Astrocyte (in vitro differentiated cells and primary cell): ENCODE measurements at regions not wholly inside any gene's neighbourhood (a gene's known extent, or its start where the extent isn't known, plus 50 kb on each side); places are given as distances from the start of the nearest gene placed in this dataset.
"Not testable (repeated sequence)": the region's sequence is repeated elsewhere in the genome, so short reads cannot be mapped to it uniquely, and the experiment has no call there.

Experiments used
- DNase-seq: peaks from one replicate; pipeline ENCODE4 v3.0.0-alpha.2; 2010; ENCODE audit warnings: low read depth
- FAIRE-seq: peaks from 2 replicates; lab custom pipeline; 2011; peaks lifted over from hg19 to GRCh38; lab: Jason Lieb, UNC
- H2AFZ ChIP-seq: 2 replicates; pipeline ENCODE4 v1.6.0; 2012; ENCODE audit warnings: low read depth, low read length, inconsistent platforms
- H3K27ac ChIP-seq: 2 replicates; pipeline ENCODE4 v1.5.1; 2011; ENCODE audit warnings: low read depth, low read length, inconsistent platforms
- H3K27me3 ChIP-seq: 2 replicates; pipeline ENCODE4 v1.6.0; 2011; ENCODE audit warnings: low read length, inconsistent platforms; ENCODE audit not compliant: insufficient read depth
- H3K36me3 ChIP-seq: 2 replicates; pipeline ENCODE4 v1.5.1; 2011; ENCODE audit warnings: low read length, inconsistent platforms; ENCODE audit not compliant: insufficient read depth
- H3K4me1 ChIP-seq: 2 replicates; pipeline ENCODE4 v1.5.1; 2011; ENCODE audit warnings: low read length, inconsistent platforms; ENCODE audit not compliant: insufficient read depth
- H3K4me2 ChIP-seq: 2 replicates; pipeline ENCODE4 v1.6.0; 2012; ENCODE audit warnings: low read length, inconsistent platforms
- H3K4me3 ChIP-seq: 2 replicates; pipeline ENCODE4 v1.5.1; 2011; ENCODE audit warnings: low read depth, mild to moderate bottlenecking, low read length, inconsistent platforms; ENCODE audit not compliant: insufficient read depth
- H3K79me2 ChIP-seq: 2 replicates; pipeline ENCODE4 v1.6.0; 2012; ENCODE audit warnings: mild to moderate bottlenecking, low read length, inconsistent platforms; ENCODE audit not compliant: insufficient read depth
- H3K9ac ChIP-seq: 2 replicates; pipeline ENCODE4 v1.6.0; 2012; ENCODE audit warnings: mild to moderate bottlenecking, low read length, inconsistent platforms
- H3K9me3 ChIP-seq: 2 replicates; pipeline ENCODE4 v1.5.1; 2012; ENCODE audit warnings: low read depth, mild to moderate bottlenecking, low read length, inconsistent platforms; ENCODE audit not compliant: insufficient read depth
- H4K20me1 ChIP-seq: 2 replicates; pipeline ENCODE4 v1.6.0; 2012; ENCODE audit warnings: low read length, inconsistent platforms; ENCODE audit not compliant: insufficient read depth
- H3K27ac Mint-ChIP-seq: one replicate; pipeline ENCODE4 v1.8.0; 2021; ENCODE audit warnings: mild to moderate bottlenecking, mixed read lengths; ENCODE audit not compliant: unreplicated experiment
- H3K27me3 Mint-ChIP-seq: one replicate; pipeline ENCODE4 v1.8.0; 2021; ENCODE audit warnings: low read depth, mixed read lengths; ENCODE audit not compliant: unreplicated experiment
- H3K36me3 Mint-ChIP-seq: one replicate; pipeline ENCODE4 v1.8.0; 2021; ENCODE audit warnings: low read depth, mixed read lengths; ENCODE audit not compliant: unreplicated experiment
- H3K4me1 Mint-ChIP-seq: one replicate; pipeline ENCODE4 v1.8.0; 2021; ENCODE audit warnings: low read depth, mixed read lengths; ENCODE audit not compliant: unreplicated experiment
- H3K4me3 Mint-ChIP-seq: one replicate; pipeline ENCODE4 v1.8.0; 2021; ENCODE audit warnings: mild to moderate bottlenecking, moderate library complexity, mixed read lengths; ENCODE audit not compliant: unreplicated experiment
- H3K9me3 Mint-ChIP-seq: one replicate; pipeline ENCODE4 v1.8.0; 2021; ENCODE audit warnings: mild to moderate bottlenecking, mixed read lengths; ENCODE audit not compliant: unreplicated experiment
- EZH2 ChIP-seq: IDR thresholded peaks from 2 replicates; pipeline ENCODE4 v1.6.1; 2012; ENCODE audit warnings: mild to moderate bottlenecking, low read length, inconsistent platforms; ENCODE audit not compliant: insufficient read depth
- TF ChIP-seq, protein P1 (sequence below): IDR thresholded peaks from 2 replicates; pipeline ENCODE4 v1.5.1; 2011; ENCODE audit warnings: low read depth, mild to moderate bottlenecking, inconsistent platforms, low read length, moderate library complexity; ENCODE audit not compliant: insufficient read depth

DNA sequence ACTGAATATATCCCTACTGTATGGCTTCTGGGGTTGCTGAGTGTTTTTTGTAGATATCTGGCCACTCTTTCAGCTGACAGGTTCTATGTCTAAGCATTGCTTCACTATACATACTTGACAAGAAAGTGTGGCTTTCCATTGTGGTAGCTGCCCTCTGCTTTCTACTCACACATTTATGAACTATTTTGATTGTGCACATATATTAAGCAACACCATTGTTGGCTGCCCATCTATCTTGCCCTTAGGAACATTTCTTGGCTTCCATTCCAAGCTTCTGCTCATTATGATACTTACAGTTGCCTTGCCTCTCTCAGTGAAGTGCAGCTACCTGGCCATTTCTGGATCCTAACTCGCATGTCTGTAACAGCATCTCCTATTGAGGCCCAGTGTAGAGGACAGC is 153.6 kb upstream of the MOCS2 start:
- Mint-ChIP-seq H3K4me3 (no peak overlapping the region), H3K36me3 (peaks cover 2% of the 10 kb centered on the region), H3K27me3 (no peaks in the 10 kb centered on the region), H3K4me1 (peaks cover 7% of the 10 kb centered on the region), H3K9me3 (peaks cover 8% of the 10 kb centered on the region), H3K27ac (no peak overlapping the region)
- no peaks in the 10 kb centered on the region for H3K9me3 ChIP-seq
- no peaks in the 10 kb centered on the region for H4K20me1 ChIP-seq
- H3K4me1 ChIP-seq, result no peaks in the 10 kb centered on the region
- FAIRE-seq (no peak), DNase-seq (no peak)
- H3K4me3 ChIP-seq, result no peak overlapping the region
- H2AFZ ChIP-seq, result no peak overlapping the region
- no peak overlapping the region for H3K27ac ChIP-seq
- no peaks in the 10 kb centered on the region for H3K36me3 ChIP-seq
- no peaks in the 10 kb centered on the region for H3K79me2 ChIP-seq
- no peak overlapping the region for H3K9ac ChIP-seq
- H3K27me3 ChIP-seq, result no peaks in the 10 kb centered on the region
- H3K4me2 ChIP-seq, result no peak overlapping the region
- TF ChIP-seq, protein P1, sequence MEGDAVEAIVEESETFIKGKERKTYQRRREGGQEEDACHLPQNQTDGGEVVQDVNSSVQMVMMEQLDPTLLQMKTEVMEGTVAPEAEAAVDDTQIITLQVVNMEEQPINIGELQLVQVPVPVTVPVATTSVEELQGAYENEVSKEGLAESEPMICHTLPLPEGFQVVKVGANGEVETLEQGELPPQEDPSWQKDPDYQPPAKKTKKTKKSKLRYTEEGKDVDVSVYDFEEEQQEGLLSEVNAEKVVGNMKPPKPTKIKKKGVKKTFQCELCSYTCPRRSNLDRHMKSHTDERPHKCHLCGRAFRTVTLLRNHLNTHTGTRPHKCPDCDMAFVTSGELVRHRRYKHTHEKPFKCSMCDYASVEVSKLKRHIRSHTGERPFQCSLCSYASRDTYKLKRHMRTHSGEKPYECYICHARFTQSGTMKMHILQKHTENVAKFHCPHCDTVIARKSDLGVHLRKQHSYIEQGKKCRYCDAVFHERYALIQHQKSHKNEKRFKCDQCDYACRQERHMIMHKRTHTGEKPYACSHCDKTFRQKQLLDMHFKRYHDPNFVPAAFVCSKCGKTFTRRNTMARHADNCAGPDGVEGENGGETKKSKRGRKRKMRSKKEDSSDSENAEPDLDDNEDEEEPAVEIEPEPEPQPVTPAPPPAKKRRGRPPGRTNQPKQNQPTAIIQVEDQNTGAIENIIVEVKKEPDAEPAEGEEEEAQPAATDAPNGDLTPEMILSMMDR, result no peak
- TF ChIP-seq EZH2, result no peak

DNA sequence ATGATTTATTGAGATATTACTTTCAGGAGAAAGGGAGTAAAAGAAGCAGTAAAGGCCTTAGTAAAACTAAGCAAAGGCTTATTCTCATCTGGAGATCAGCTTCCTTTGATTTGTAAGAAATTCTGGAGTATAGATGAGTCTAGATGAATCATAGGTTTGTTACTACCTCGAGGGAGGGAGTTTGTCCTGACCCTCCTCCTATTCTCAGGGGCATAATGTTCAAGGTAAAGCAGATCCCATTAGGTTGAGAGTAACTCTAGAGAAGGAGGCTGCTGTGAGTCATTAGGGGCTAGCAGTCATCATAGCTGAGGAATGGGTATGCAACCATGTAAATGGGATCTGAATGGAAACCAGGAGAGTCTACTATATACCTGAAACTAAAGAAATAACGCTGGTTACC is 155.5 kb upstream of the MOCS2 start:
- Histone ChIP-seq H3K4me3 (no peak overlapping the region), H4K20me1 (no peaks in the 10 kb centered on the region), H3K27ac (no peak overlapping the region), H2AFZ (no peak overlapping the region), H3K27me3 (no peaks in the 10 kb centered on the region), H3K4me2 (no peak overlapping the region), H3K9ac (no peak overlapping the region), H3K4me1 (no peaks in the 10 kb centered on the region), H3K79me2 (no peaks in the 10 kb centered on the region), H3K36me3 (no peaks in the 10 kb centered on the region), H3K9me3 (no peaks in the 10 kb centered on the region)
- TF ChIP-seq, protein P1, result no peak
- TF ChIP-seq EZH2, result no peak
- FAIRE-seq (no peak), DNase-seq (no peak)
- peaks cover 2% of the 10 kb centered on the region for H3K36me3 Mint-ChIP-seq
- H3K9me3 Mint-ChIP-seq, result peaks cover 18% of the 10 kb centered on the region
- H3K27me3 Mint-ChIP-seq, result no peaks in the 10 kb centered on the region
- H3K27ac Mint-ChIP-seq, result no peak overlapping the region
- no peak overlapping the region for H3K4me3 Mint-ChIP-seq
- H3K4me1 Mint-ChIP-seq, result peaks cover 6% of the 10 kb centered on the region

- not testable (repeated sequence) for H3K27ac Mint-ChIP-seq, H3K9ac ChIP-seq, H3K79me2 ChIP-seq, H3K4me1 ChIP-seq, H4K20me1 ChIP-seq, H3K27me3 ChIP-seq, H3K27ac ChIP-seq, H2AFZ ChIP-seq, H3K27me3 Mint-ChIP-seq, H3K4me1 Mint-ChIP-seq, FAIRE-seq, H3K36me3 Mint-ChIP-seq, H3K36me3 ChIP-seq, H3K9me3 ChIP-seq, H3K4me2 ChIP-seq, DNase-seq, H3K4me3 ChIP-seq, H3K4me3 Mint-ChIP-seq
- peaks cover 18% of the 10 kb centered on the region for H3K9me3 Mint-ChIP-seq
Observed at GRCh38 chr5:53268241-53268640, 158.7 kb upstream of the MOCS2 start.
